A549 (cell line): ENCODE measurements at regions not wholly inside any gene's neighbourhood (a gene's known extent, or its start where the extent isn't known, plus 50 kb on each side); places are given as distances from the start of the nearest gene placed in this dataset.

Source experiments
- ATAC-seq, 2 experiments: fragments of 200-7000 bp in 1 of 2; fragments of >200 bp in 1 of 2; cut with Nextera tagmentation in 1 of 2; cut with Tn5 transposase in 1 of 2; 3 replicates each; pipeline versions ENCODE4 v1.8.0 to v1.9.1; 2018 to 2020; ENCODE audit warnings: mild to moderate bottlenecking in 1 of 2, moderate library complexity in 1 of 2
- CTCF ChIA-PET: fragments of 300-600 bp; sonication (Branson Sonifier 250); formaldehyde crosslinking; extraction: SDS; loops from one replicate; lab custom pipeline; 2021; ENCODE audit warnings: antibody characterized with exemption, inconsistent platforms; lab: Yijun Ruan, JAX
- POLR2A ChIA-PET: fragments of 350-600 bp; formaldehyde crosslinking; extraction: SDS; loops from one replicate; lab custom pipeline; 2021; ENCODE audit warnings: antibody characterized with exemption, inconsistent platforms; lab: Yijun Ruan, JAX
- DNase-seq, 2 experiments: peaks; one replicate each; pipeline versions ENCODE4 v3.0.0 to v3.0.0-alpha.2; 2011 to 2016; ENCODE audit warnings: low read depth in 1 of 2, low spot score in 1 of 2
- FAIRE-seq: peaks from 2 replicates; lab custom pipeline; 2011; peaks lifted over from hg19 to GRCh38; lab: Jason Lieb, UNC
- H3K27ac ChIP-seq, 2 experiments: fragments of >200 bp; sonication (Bioruptor Twin); formaldehyde crosslinking; 3 replicates each; pipeline ENCODE4 v1.5.1; 2016 to 2017
- H3K4me1 ChIP-seq: fragments of >200 bp; sonication (Bioruptor Twin); formaldehyde crosslinking; 3 replicates; pipeline ENCODE4 v1.6.1; 2016
- H3K4me2 ChIP-seq: fragments of >200 bp; sonication (Bioruptor Twin); formaldehyde crosslinking; 3 replicates; pipeline ENCODE4 v1.6.1; 2016
- H3K4me3 ChIP-seq: fragments of >200 bp; sonication (Bioruptor Twin); formaldehyde crosslinking; 3 replicates; pipeline ENCODE4 v1.5.1; 2016
- H3K9me3 ChIP-seq: fragments of >200 bp; sonication (Bioruptor Twin); formaldehyde crosslinking; 3 replicates; pipeline ENCODE4 v1.6.1; 2016
- BHLHE40 ChIP-seq: IDR thresholded peaks from 2 replicates; pipeline ENCODE4 v1.6.1; 2012; ENCODE audit warnings: low read depth, low read length, inconsistent platforms
- CHD4 ChIP-seq: fragments of 200-600 bp; sonication (generic); IDR thresholded peaks from 2 replicates; pipeline ENCODE4 v1.6.1; 2016; ENCODE audit warnings: antibody characterized with exemption, mild to moderate bottlenecking, borderline replicate concordance
- EHF ChIP-seq: fragments of 250-450 bp; sonication (Bioruptor Pico); IDR thresholded peaks from 2 replicates; pipeline ENCODE4 v1.5.0; 2020; ENCODE audit warnings: mild to moderate bottlenecking
- EHMT2 ChIP-seq: fragments of 200-600 bp; sonication (generic); IDR thresholded peaks from 2 replicates; pipeline ENCODE4 v1.6.1; 2016; ENCODE audit warnings: antibody characterized with exemption, low read depth, mild to moderate bottlenecking, moderate library complexity
- ESRRA ChIP-seq: fragments of 150-350 bp; IDR thresholded peaks from 2 replicates; pipeline ENCODE4 v1.6.1; 2014; ENCODE audit warnings: mild to moderate bottlenecking, low read length, borderline replicate concordance
- FOSL2 ChIP-seq, 2 experiments: fragments of 450-650 bp in 1 of 2; fragments of >200 bp in 1 of 2; sonication (Bioruptor Twin) in 1 of 2; formaldehyde crosslinking; IDR thresholded peaks; 2 replicates each; pipeline versions ENCODE4 v1.5.0 to v1.6.1; 2016 to 2020; ENCODE audit warnings: mild to moderate bottlenecking in 1 of 2, moderate library complexity in 1 of 2
- HMGXB4 ChIP-seq: fragments of 250-450 bp; sonication (Bioruptor Pico); IDR thresholded peaks from 2 replicates; pipeline ENCODE4 v1.5.0; 2021; ENCODE audit warnings: mild to moderate bottlenecking, moderate library complexity, borderline replicate concordance
- HOXB5 ChIP-seq: fragments of 250-450 bp; sonication (Bioruptor Pico); IDR thresholded peaks from 2 replicates; pipeline ENCODE4 v1.5.0; 2020; ENCODE audit warnings: mild to moderate bottlenecking, moderate library complexity
- JUN ChIP-seq, 2 experiments: fragments of >200 bp; sonication (Bioruptor Twin); formaldehyde crosslinking; IDR thresholded peaks; 2 replicates in 1 of 2; 3 replicates in 1 of 2; pipeline ENCODE4 v1.6.1; 2016 to 2017
- MAX ChIP-seq: IDR thresholded peaks from 2 replicates; pipeline ENCODE4 v1.6.1; 2012
- MAZ ChIP-seq: fragments of 150-350 bp; IDR thresholded peaks from 2 replicates; pipeline ENCODE4 v1.6.1; 2014; ENCODE audit warnings: antibody characterized with exemption, low read depth, low read length, borderline replicate concordance
- NR3C1 ChIP-seq: fragments of >200 bp; sonication (Bioruptor Twin); formaldehyde crosslinking; IDR thresholded peaks from 3 replicates; pipeline ENCODE4 v1.6.1; 2017
- POLR2A ChIP-seq: IDR thresholded peaks from 2 replicates; pipeline ENCODE4 v1.6.1; 2012; ENCODE audit warnings: mild to moderate bottlenecking, low read length
- POLR2AphosphoS2 ChIP-seq: conservative IDR thresholded peaks from 2 replicates; pipeline ENCODE4 v1.6.1; 2012; ENCODE audit warnings: low read length, improper control_type of control experiment, inconsistent platforms
- RNF2 ChIP-seq: fragments of 200-600 bp; sonication (generic); IDR thresholded peaks from 2 replicates; pipeline ENCODE4 v1.6.1; 2016; ENCODE audit warnings: low read depth, mild to moderate bottlenecking, antibody characterized with exemption, moderate library complexity, borderline replicate concordance
- SREBF2 ChIP-seq: fragments of 450-650 bp; IDR thresholded peaks from 2 replicates; pipeline ENCODE4 v1.6.1; 2014; ENCODE audit warnings: mild to moderate bottlenecking, moderate library complexity
- TFCP2L1 ChIP-seq: fragments of 250-450 bp; sonication (Bioruptor Pico); IDR thresholded peaks from 2 replicates; pipeline ENCODE4 v1.5.0; 2021; ENCODE audit warnings: mild to moderate bottlenecking
- USF2 ChIP-seq: fragments of 450-650 bp; IDR thresholded peaks from 2 replicates; pipeline ENCODE4 v1.6.1; 2014; ENCODE audit warnings: antibody characterized with exemption
- ZC3H11A ChIP-seq: fragments of 450-650 bp; IDR thresholded peaks from 2 replicates; pipeline ENCODE4 v1.6.1; 2014; ENCODE audit warnings: antibody characterized with exemption, mild to moderate bottlenecking
- ZFP36 ChIP-seq: fragments of 450-650 bp; IDR thresholded peaks from 2 replicates; pipeline ENCODE4 v1.6.1; 2014; ENCODE audit warnings: borderline replicate concordance; ENCODE audit not compliant: partially characterized antibody
- ZNF302 ChIP-seq: fragments of 250-450 bp; sonication (Bioruptor Pico); IDR thresholded peaks from 2 replicates; pipeline ENCODE4 v1.9.0; 2021; ENCODE audit warnings: inconsistent platforms, mild to moderate bottlenecking, moderate library complexity
- ZSCAN20 ChIP-seq: fragments of 250-450 bp; sonication (Bioruptor Pico); IDR thresholded peaks from 2 replicates; pipeline ENCODE4 v1.8.0; 2022; ENCODE audit warnings: mild to moderate bottlenecking, moderate library complexity
- WGBS: methylation state at CpG from one replicate; pipeline ENCODE4 v1.1.6; 2017; ENCODE audit errors: missing lambda C conversion rate; 5-methylcytosine and 5-hydroxymethylcytosine counted together
- TF ChIP-seq, protein P1 (sequence below): fragments of >200 bp; sonication (Bioruptor Twin); formaldehyde crosslinking; IDR thresholded peaks from 3 replicates; pipeline ENCODE4 v1.6.1; 2016
- TF ChIP-seq, protein P2 (sequence below): fragments of >200 bp; sonication (Bioruptor Twin); formaldehyde crosslinking; IDR thresholded peaks from 2 replicates; pipeline ENCODE4 v1.6.1; 2016
- TF ChIP-seq, protein P3 (sequence below): fragments of 200-600 bp; sonication (generic); IDR thresholded peaks from 2 replicates; pipeline ENCODE4 v1.6.1; 2016; ENCODE audit warnings: antibody characterized with exemption, mild to moderate bottlenecking, moderate library complexity

- FAIRE-seq (no peak), DNase-seq (no peak), ATAC-seq (no peak)
- 63% methylated on average over 7 of the region's 7 CpGs for WGBS
- Histone ChIP-seq H3K4me1 (no peaks in the 10 kb centered on the region), H3K27ac (no peak overlapping the region), H3K4me2 (no peak overlapping the region), H3K9me3 (no peaks in the 10 kb centered on the region), H3K4me3 (no peak overlapping the region)
- TF ChIP-seq ZNF302 (CRISPR knock-in tag), result no peak
- TF ChIP-seq EHMT2, result no peak
- TF ChIP-seq SREBF2, result no peak
- no peak for TF ChIP-seq TFCP2L1 (CRISPR knock-in tag)
- TF ChIP-seq ZC3H11A, result no peak
- no peak for TF ChIP-seq JUN (IDR thresholded peaks at IDR 0.05)
- TF ChIP-seq, protein P1, sequence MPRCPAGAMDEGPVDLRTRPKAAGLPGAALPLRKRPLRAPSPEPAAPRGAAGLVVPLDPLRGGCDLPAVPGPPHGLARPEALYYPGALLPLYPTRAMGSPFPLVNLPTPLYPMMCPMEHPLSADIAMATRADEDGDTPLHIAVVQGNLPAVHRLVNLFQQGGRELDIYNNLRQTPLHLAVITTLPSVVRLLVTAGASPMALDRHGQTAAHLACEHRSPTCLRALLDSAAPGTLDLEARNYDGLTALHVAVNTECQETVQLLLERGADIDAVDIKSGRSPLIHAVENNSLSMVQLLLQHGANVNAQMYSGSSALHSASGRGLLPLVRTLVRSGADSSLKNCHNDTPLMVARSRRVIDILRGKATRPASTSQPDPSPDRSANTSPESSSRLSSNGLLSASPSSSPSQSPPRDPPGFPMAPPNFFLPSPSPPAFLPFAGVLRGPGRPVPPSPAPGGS, result no peak
- TF ChIP-seq, protein P2, sequence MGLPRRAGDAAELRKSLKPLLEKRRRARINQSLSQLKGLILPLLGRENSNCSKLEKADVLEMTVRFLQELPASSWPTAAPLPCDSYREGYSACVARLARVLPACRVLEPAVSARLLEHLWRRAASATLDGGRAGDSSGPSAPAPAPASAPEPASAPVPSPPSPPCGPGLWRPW, result no peak
- no peak for TF ChIP-seq MAX
- TF ChIP-seq HOXB5 (CRISPR knock-in tag), result no peak
- no peak for TF ChIP-seq EHF
- TF ChIP-seq FOSL2 (IDR thresholded peaks at IDR 0.05), result no peak
- no peak for TF ChIP-seq FOSL2 (CRISPR knock-in tag; IDR thresholded peaks at IDR 0.05)
- ChIA-PET POLR2A (no interaction called here), CTCF (no interaction called here)
These were observed 77.0 kb upstream of the SMIM21 start for GRCh38 chr18:75504469-75504868.

GRCh38 chr18:75503615-75504014 is 76.1 kb upstream of the SMIM21 start:
- Histone ChIP-seq H3K4me2 (no peak overlapping the region), H3K9me3 (no peaks in the 10 kb centered on the region), H3K27ac (no peak overlapping the region), H3K4me1 (no peaks in the 10 kb centered on the region), H3K4me3 (no peak overlapping the region)
- no peak for DNase-seq
- POLR2A ChIA-PET, result no interaction called here
- no peak for TF ChIP-seq FOSL2 (IDR thresholded peaks at IDR 0.05)
- TF ChIP-seq FOSL2 (CRISPR knock-in tag; IDR thresholded peaks at IDR 0.05), result no peak
- no peak for TF ChIP-seq NR3C1
- TF ChIP-seq ZFP36, result no peak
- no peak for TF ChIP-seq HOXB5 (CRISPR knock-in tag)
- TF ChIP-seq, protein P1, result no peak
- TF ChIP-seq RNF2, result no peak
- no peak for TF ChIP-seq ZSCAN20 (CRISPR knock-in tag)
- no peak for TF ChIP-seq POLR2A
- no peak for TF ChIP-seq USF2
- no peak for TF ChIP-seq POLR2AphosphoS2
- TF ChIP-seq CHD4, result no peak
- no peak for TF ChIP-seq HMGXB4 (CRISPR knock-in tag)
- TF ChIP-seq, protein P3, sequence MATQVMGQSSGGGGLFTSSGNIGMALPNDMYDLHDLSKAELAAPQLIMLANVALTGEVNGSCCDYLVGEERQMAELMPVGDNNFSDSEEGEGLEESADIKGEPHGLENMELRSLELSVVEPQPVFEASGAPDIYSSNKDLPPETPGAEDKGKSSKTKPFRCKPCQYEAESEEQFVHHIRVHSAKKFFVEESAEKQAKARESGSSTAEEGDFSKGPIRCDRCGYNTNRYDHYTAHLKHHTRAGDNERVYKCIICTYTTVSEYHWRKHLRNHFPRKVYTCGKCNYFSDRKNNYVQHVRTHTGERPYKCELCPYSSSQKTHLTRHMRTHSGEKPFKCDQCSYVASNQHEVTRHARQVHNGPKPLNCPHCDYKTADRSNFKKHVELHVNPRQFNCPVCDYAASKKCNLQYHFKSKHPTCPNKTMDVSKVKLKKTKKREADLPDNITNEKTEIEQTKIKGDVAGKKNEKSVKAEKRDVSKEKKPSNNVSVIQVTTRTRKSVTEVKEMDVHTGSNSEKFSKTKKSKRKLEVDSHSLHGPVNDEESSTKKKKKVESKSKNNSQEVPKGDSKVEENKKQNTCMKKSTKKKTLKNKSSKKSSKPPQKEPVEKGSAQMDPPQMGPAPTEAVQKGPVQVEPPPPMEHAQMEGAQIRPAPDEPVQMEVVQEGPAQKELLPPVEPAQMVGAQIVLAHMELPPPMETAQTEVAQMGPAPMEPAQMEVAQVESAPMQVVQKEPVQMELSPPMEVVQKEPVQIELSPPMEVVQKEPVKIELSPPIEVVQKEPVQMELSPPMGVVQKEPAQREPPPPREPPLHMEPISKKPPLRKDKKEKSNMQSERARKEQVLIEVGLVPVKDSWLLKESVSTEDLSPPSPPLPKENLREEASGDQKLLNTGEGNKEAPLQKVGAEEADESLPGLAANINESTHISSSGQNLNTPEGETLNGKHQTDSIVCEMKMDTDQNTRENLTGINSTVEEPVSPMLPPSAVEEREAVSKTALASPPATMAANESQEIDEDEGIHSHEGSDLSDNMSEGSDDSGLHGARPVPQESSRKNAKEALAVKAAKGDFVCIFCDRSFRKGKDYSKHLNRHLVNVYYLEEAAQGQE, result no peak
- no peak for TF ChIP-seq BHLHE40
- no peak for TF ChIP-seq MAZ
- TF ChIP-seq MAX, result no peak
- TF ChIP-seq ESRRA, result no peak
- FAIRE-seq, result no peak
- CTCF ChIA-PET, result no interaction called here
- ATAC-seq, result no peak
- WGBS, result 69% methylated on average over 2 of the region's 2 CpGs
